Left hindlimb (tissue), 1 donor: ENCODE measurements at regions not wholly inside any gene's neighbourhood (a gene's known extent, or its start where the extent isn't known, plus 50 kb on each side); places are given as distances from the start of the nearest gene placed in this dataset.
A peak's percentile ranks its signal among the peaks of the same experiment; 100 is the strongest.
"Not testable (repeated sequence)": the region's sequence is repeated elsewhere in the genome, so short reads cannot be mapped to it uniquely, and the experiment has no call there.

ENCODE experiments used
- DNase-seq: peaks from one replicate; pipeline ENCODE4 v3.0.0-alpha.2; 2018

DNA sequence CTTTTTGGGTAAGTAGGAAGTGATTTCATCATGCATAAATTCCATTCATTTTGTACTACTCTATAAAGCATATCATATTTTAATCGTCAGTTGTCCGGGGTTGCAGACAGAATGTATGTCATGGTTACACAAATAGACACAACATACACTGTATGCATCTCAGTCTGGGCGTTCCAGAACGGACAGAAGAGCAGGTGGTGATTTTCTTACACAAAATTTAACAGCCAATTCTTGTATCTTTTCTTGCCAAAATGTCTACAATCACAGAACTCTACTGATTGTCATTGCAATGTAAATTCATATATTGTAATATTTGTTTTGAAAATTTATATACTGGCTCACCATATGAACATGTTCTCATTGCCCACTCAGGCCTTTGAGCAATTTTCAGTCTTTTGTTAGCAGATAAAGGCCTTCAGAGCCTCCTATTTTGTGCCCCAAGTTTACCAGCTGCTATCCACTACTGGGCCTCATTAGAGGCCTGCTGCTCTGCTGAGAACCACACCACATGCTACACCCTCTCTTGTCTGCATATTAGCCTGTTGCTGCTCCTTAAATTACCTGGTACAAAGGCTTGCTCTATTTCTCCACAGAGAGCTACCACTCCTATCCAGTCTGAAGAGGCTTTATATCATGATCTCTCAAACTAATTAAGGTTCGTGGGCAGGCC is 61.5 kb downstream of the PRDM13 start:
- DNase-seq, result no peak

DNA sequence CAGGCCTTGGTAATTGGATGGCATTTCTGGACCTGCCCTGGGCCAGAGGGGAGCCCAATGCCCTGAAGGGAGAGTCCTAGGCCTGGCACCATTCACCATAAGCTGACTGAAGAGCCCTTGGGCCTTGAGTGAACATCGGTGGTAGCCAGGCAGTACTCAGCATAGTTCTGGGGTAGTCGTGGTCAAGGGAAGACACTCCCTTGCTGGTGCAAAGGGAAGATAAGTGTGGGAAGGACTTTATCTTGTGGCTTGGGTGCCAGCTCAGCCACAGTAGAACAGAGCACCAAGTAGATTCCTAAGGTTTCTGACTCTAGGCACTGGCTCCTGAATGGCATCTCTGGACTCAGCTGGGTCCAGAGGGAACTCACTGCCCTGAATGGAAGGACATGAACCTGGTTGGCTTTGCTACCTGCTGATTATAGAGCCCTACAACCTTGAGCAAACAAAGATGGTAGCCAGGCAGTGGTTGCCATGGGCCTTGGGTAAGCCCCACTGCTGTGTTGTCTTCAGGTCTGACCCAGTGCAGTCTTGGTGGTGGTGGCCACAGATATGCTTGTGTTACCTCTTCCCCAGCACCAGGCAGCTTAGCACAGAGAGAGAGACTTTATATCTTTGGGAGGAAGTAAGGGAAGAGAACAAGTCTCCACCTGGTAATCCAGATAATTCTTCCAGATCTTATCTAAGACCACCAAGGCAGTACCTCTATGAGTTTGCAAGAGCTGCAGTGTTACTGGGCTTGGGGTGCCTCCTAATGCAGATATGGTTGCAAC is 83.5 kb downstream of the PRDM13 start:
- DNase-seq, result no peak

DNA sequence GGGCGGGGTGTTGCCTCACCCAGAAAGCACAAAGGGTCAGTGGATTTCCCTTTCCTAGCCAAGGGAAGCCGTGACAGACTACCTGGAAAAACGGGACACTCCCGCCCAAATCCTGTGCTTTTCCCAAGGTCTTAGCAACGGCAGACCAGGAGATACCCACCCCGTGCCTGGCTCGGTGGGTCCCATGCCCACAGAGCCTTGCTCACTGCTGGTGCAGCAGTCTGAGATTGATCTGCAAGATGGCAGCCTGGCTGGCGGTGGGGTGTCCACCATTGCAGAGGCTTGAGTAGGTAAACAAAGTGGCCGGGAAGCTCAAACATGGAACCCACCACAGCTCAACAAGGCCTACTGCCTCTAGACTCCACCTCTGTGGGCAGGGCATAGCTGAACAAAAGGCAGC is 95.7 kb downstream of the PRDM13 start:
- not testable (repeated sequence) for DNase-seq

GRCh38 chr6:99709062-99709461 is 102.4 kb downstream of the PRDM13 start:
- DNase-seq, result no peak

DNA sequence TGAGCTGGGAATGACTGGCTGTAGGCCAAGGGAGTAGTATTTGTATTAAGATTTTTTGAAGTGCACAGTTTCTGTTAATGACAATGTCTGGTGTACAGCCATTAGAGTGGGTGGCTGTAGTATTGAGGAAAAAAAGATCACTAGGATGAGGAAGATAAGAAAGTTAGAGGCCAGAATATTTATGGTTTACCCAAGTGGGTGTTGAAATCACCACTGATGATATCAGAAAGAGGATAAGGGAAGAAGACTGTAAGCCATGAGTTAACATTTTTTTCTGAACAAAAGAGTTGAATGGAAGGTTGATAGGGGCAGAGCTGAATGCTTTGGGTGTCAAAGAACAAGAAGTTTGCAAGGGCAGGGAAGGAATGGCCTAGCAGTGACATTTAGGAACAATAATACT is 104.7 kb downstream of the PRDM13 start:
- DNase-seq, result no peak

DNA sequence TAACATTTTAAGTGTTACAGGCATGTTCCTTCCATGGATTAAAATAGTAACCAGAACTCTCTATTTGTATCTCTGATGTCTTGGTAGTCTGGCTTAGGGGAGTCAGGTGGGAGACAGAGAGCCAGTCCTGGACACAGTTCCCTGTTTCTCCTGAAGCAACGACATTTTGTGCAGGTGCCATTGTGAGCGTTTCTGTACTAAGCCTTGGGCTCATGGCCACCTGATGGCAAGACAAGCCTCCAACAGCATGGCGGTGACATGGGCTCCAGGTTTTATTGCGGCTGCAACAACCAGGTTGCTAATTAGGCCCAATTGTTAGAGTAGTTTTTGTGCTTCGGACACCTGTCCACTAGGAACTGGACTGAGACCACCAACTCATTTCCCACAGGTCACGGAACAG is 105.3 kb downstream of the PRDM13 start:
- no peak for DNase-seq

DNA sequence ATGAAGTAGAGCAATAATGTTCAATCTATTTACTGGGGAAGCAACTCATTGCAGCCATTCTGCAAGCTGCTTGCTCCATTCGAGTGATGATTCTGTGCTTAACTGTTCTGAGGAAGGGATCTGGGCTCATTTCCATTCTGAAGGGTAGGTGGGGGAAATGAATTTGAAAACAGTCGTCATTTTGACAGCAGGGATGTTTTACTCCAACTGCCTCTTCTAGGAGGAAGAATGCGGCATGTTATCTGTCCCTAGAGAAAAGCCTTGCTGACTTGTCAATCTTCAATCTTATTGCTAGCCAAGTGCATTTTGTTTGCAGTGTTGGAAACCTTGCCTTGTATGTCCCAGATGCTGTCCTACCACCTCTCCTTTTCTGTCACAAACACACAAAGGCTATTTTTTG is 105.9 kb downstream of the PRDM13 start:
- DNase-seq, result no peak

DNA sequence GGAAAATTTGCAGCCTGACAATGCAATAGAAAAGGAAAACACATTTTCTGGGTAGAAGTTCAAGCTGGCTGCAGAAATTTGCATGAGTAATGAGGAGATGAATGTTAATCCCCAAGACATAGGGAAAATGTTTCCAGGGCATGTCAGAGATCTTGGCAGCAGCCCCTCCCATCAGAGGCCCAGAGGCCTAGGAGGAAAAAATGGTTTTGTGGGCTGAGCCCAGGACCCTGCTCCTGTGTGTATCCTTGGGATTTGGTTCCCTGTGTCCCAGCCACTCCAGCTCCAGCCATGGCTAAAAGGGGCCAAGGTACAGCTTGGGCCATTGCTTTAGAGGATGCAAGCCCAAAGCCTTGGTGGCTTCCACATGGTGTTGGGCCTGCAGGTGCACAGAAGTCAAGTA is 115.4 kb downstream of the PRDM13 start:
- DNase-seq, result not testable (repeated sequence)

GRCh38 chr6:99730237-99730636 is 123.6 kb downstream of the PRDM13 start:
- not testable (repeated sequence) for DNase-seq

DNA sequence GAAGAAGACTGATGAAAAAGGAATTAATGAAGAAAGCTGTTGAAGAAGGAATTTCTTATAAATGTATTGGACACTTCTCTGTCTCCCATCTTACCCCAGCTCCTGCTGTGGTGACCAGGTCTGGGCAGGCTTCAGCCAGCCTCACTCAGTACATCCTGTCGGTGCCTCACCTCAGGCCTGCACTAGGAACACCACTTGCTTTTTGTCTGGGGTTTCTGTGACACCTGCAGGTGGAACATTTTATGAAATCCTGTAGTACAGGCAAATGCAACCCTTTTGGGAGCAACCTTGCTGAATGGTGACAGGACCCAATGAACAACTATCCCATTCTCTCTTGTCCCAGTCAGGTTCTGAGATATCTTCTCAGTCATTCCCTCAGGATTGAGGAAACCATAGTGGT is 129.7 kb downstream of the PRDM13 start:
- DNase-seq, result no peak

DNA sequence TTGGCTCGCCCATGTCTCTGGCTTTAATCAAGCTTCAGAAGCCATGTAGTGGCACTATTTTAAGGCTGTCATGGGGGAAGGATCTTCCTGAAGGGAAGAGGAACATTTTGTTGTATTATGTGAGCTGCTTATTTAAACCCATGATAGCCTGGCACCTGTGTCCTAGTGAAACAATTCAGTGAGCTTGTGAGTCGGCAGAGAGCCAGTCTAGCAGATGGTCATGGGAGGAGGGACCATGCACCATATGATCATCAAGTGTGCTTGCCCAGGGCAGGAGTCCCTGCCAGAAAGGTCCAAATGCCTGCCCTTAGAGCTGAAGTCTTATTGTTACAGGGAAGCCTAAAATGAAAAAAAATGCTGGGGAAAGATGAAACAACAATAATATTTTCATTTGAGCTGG is 132.9 kb downstream of the PRDM13 start:
- no peak for DNase-seq

DNA sequence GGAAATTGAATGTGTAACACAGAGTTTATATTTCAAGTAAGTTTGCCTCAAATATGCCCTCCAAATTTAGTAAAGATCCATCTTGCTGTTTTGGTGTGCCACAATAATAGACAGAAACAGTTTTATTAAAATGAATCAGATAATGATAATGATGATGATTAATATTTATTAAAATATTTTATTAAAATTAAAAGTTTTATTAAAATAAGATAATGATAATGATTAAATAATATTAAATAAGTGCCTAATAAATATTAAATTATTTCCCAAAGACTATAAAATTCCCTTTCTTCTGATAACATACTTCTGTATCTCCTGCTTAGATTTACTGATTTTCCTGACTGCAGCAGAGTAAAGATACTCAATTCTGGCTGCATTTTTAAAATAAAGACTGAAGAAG is 134.5 kb downstream of the PRDM13 start:
- no peak for DNase-seq

- no peak for DNase-seq
Measured at GRCh38 chr6:99743647-99744046, 137.0 kb downstream of the PRDM13 start.

- no peak for DNase-seq
Measured at GRCh38 chr6:99745651-99746050, 139.0 kb downstream of the PRDM13 start.

DNA sequence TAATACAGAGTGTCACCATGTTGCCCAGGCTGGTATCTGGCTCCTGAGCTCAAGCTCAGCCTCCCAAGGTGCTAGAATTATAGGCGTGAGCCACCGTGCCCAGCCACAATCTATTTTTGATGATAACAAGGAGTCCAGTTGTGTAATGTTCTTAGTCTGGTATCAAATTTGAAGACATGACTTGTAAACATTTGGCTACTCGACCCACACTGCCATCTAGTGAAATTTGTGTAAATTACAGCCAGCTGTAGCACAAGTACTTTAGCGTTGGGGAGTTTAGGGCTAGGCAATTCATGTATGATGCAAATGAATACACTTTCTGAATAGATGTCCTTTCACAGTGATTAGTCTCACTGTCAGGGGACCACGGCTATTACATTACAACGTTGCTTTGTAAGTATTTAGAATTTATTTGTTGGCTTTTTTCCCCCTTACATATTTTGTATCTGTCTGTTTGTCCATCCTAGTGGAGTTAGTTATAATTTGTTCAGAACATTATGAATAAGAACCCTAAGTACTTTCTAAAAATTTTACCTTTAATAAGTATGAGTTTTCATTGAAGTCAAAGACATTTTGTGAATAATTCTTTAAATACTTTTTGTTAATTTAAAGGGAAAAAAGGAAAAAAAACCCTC is 139.7 kb downstream of the PRDM13 start:
- peak; percentile 46 for DNase-seq

DNA sequence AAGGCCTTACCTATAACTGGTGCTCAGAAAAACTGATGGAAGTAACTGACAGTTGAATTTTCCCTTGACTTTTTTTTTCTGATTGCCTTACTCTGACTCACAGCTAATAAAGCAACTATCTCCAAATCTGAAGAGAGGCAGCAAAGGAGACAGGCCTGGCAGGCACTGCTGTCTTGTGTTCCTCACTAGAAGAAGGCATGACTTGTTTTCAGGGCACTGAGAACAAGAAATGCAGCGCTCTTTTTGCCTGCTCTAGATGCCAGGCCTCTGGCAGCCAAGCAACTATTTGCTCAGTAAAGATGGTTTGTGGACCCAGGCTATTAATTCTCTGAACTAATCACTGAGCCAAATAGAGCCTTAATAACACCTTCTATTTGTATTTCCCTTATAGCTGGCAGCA is 155.1 kb downstream of the PRDM13 start:
- DNase-seq, result no peak

DNA sequence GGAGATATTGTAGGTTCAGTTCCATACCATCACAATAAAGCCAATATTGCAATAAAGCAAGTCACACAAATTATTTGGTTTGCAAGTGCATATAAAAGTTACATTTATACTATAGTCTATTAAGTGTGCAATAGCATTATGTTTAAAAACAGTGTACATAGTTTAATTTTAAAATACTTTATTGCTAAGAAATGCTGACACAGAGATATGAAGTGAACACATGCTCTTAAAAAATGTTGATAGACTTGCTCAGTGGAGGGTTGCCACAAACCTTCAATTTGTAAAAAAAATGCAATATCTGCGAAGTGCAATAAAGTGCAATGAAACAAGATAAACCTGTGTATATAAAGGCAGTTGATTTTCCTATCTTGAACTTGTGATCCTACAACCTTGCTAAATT is 161.5 kb downstream of the PRDM13 start:
- no peak for DNase-seq

- DNase-seq, result no peak
Measured at GRCh38 chr6:99779631-99780555, 173.3 kb downstream of the PRDM13 start.

DNA sequence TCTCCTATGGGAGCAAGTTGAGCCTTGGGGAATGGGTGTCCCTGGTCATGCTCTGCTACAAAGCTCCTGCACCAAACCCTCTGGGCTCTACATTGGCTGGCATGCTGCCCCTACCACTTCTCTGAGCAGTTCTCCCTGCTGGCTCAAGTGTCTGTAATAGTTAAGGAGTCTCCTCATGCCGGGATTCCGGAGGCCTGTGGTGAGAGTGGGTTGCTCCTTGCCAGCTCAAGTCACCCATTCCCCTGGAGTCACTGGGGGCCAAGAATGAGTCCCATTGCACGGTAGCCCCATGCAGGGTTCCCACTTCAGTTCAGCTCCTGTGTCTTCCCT is 173.9 kb downstream of the PRDM13 start:
- DNase-seq, result no peak

DNA sequence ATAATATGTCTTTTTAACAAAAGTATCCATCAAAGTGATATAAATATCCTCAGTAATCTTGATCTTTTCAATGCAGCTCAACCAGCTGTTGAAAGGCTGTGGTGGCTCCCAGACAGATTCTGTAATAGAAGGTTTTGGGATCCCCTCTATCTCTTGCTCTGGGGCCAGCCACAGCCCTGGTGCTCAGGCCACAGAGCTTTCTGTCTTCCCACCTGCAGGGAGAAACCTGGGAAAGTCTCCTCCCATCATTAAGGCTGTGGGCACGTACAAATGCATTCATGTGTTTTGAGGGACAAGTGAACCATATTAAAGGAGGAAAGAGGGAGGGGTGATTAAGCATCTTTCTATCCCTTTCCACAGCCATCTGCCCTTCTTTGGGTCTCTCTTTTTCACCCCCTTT is 183.1 kb downstream of the PRDM13 start:
- no peak for DNase-seq

DNA sequence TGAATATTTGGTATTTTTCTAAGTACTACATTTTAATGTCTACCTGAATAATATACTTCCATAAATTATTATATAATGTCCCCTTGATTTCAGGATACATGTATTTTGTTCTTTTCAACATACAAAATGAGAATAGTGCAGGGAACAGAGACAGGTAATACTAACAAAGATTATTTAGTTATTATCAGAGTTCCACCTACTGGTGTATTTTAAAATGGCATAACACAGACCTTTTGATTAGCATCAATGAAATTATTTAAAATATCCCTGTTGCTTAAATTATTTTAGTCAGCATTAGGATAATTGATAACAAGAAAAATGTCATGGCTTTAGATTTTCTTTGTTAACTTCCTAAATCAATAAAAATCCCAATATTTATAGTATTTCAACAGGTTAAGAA is 184.0 kb downstream of the PRDM13 start:
- DNase-seq, result no peak

DNA sequence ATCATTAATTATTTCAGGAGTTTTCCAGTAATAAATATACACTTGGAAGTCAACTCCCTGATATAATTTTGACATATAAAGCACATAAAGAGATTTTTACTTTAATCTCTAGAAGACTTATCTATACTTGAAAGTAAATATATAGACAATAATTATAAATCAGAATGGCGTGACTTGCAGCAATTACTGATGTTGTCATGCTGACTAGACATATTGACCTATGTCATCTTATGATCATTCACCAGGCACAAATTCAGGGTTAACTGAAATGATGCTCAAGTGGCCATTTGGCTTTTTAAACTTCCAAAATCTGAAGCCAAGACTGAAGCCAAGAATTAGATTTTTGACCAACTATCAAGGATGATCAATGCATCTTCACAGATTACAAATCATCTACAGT is 192.2 kb downstream of the MCHR2 start:
- DNase-seq, result no peak

GRCh38 chr6:99802396-99803031 is 191.5 kb downstream of the MCHR2 start:
- no peak for DNase-seq
